ENCODE measurements at regions not wholly inside any gene's neighbourhood (a gene's known extent, or its start where the extent isn't known, plus 50 kb on each side); places are given as distances from the start of the nearest gene placed in this dataset.

GRCh38 chr14:45699471-45699870, 446.5 kb upstream of the MIS18BP1 start:
- H3K27me3 ChIP-seq (ENCODE audit: insufficient read depth, poor library complexity, severe bottlenecking) = no peaks in the 10 kb centered on the region
- TF ChIP-seq POLR2AphosphoS5 (IDR thresholded peaks at IDR 0.05; ENCODE audit: low read depth) = no peak
- TF ChIP-seq GABPA (IDR thresholded peaks at IDR 0.05; ENCODE audit: low read depth) = no peak
- no peak for TF ChIP-seq REST (IDR thresholded peaks at IDR 0.05; ENCODE audit: insufficient replicate concordance, low read depth)
- TF ChIP-seq SPI1 (IDR thresholded peaks at IDR 0.05; ENCODE audit: borderline replicate concordance, low read depth) = no peak
- TF ChIP-seq, protein P1, sequence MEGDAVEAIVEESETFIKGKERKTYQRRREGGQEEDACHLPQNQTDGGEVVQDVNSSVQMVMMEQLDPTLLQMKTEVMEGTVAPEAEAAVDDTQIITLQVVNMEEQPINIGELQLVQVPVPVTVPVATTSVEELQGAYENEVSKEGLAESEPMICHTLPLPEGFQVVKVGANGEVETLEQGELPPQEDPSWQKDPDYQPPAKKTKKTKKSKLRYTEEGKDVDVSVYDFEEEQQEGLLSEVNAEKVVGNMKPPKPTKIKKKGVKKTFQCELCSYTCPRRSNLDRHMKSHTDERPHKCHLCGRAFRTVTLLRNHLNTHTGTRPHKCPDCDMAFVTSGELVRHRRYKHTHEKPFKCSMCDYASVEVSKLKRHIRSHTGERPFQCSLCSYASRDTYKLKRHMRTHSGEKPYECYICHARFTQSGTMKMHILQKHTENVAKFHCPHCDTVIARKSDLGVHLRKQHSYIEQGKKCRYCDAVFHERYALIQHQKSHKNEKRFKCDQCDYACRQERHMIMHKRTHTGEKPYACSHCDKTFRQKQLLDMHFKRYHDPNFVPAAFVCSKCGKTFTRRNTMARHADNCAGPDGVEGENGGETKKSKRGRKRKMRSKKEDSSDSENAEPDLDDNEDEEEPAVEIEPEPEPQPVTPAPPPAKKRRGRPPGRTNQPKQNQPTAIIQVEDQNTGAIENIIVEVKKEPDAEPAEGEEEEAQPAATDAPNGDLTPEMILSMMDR (IDR thresholded peaks at IDR 0.05; ENCODE audit: insufficient read depth, low read length) = no peak
- no peak overlapping the region for H3K27ac ChIP-seq (replicated peaks)
- no peak overlapping the region for H3K4me3 ChIP-seq (replicated peaks; ENCODE audit: insufficient read depth, low read length)
- DNase-seq (ENCODE audit: low read depth in 1 of 2, low spot score in 1 of 2) = no peak

- no peaks in the 10 kb centered on the region for H3K27me3 ChIP-seq (ENCODE audit: insufficient read depth, poor library complexity, severe bottlenecking)
- no peak overlapping the region for H3K27ac ChIP-seq (replicated peaks)
- no peak for TF ChIP-seq POLR2AphosphoS5 (IDR thresholded peaks at IDR 0.05; ENCODE audit: low read depth)
- no peak for TF ChIP-seq REST (IDR thresholded peaks at IDR 0.05; ENCODE audit: insufficient replicate concordance, low read depth)
- no peak for TF ChIP-seq GABPA (IDR thresholded peaks at IDR 0.05; ENCODE audit: low read depth)
- no peak for TF ChIP-seq SPI1 (IDR thresholded peaks at IDR 0.05; ENCODE audit: borderline replicate concordance, low read depth)
- TF ChIP-seq, protein P1 (IDR thresholded peaks at IDR 0.05; ENCODE audit: insufficient read depth, low read length) = no peak
- H3K4me3 ChIP-seq (replicated peaks; ENCODE audit: insufficient read depth, low read length) = no peak overlapping the region
- DNase-seq (ENCODE audit: low read depth in 1 of 2, low spot score in 1 of 2) = no peak
These were observed 445.6 kb upstream of the MIS18BP1 start for GRCh38 chr14:45698462-45699134.

DNA sequence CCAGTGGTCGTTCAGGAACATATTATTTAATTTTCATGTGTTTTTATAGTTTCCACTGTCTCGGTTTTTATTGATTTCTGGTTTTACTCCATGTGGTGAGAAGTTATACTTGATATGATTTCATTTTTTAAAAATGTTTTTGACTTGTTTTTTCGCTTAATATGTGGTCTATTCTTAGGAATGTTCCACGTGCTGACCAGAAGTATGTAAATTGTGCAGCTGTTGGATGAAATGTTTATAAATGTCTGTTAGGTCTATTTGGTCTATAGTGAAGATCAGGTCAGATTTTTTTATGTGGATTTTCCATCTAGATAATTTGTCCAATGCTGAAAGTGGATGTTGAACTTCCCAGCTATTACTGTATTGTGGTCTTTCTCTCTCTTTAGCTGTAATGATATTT, 433.8 kb upstream of the MIS18BP1 start:
- Histone ChIP-seq H3K4me3 (replicated peaks; ENCODE audit: insufficient read depth, low read length) (no peak overlapping the region), H3K27me3 (ENCODE audit: insufficient read depth, poor library complexity, severe bottlenecking) (no peaks in the 10 kb centered on the region), H3K27ac (replicated peaks) (no peak overlapping the region)
- TF ChIP-seq, protein P1 (IDR thresholded peaks at IDR 0.05; ENCODE audit: insufficient read depth, low read length) = no peak
- TF ChIP-seq GABPA (IDR thresholded peaks at IDR 0.05; ENCODE audit: low read depth) (no peak), POLR2AphosphoS5 (IDR thresholded peaks at IDR 0.05; ENCODE audit: low read depth) (no peak), SPI1 (IDR thresholded peaks at IDR 0.05; ENCODE audit: borderline replicate concordance, low read depth) (no peak), REST (IDR thresholded peaks at IDR 0.05; ENCODE audit: insufficient replicate concordance, low read depth) (no peak)
- no peak for DNase-seq (ENCODE audit: low read depth in 1 of 2, low spot score in 1 of 2)

Data from HL-60 (cell line).